ENCODE measurements at regions not wholly inside any gene's neighbourhood (a gene's known extent, or its start where the extent isn't known, plus 50 kb on each side); places are given as distances from the start of the nearest gene placed in this dataset.
A peak's percentile ranks its signal among the peaks of the same experiment; 100 is the strongest.
"Not testable (repeated sequence)": the region's sequence is repeated elsewhere in the genome, so short reads cannot be mapped to it uniquely, and the experiment has no call there.

GRCh38 chr9:115759426-115759825 is 394.2 kb upstream of the PAPPA start:
- no peak for DNase-seq (ENCODE audit: low read depth in 3 of 3, low spot score in 2 of 3)

GRCh38 chr9:115764645-115765044 is 388.9 kb upstream of the PAPPA start:
- DNase-seq (ENCODE audit: low read depth in 3 of 3, low spot score in 2 of 3): no peak

GRCh38 chr9:115765060-115765459 is 388.5 kb upstream of the PAPPA start:
- no peak for DNase-seq (ENCODE audit: low read depth in 3 of 3, low spot score in 2 of 3)

GRCh38 chr9:115766370-115766955 is 387.1 kb upstream of the PAPPA start:
- no peak for DNase-seq (ENCODE audit: low read depth in 3 of 3, low spot score in 2 of 3)

- no peak for DNase-seq (ENCODE audit: low read depth in 3 of 3, low spot score in 2 of 3)
Observed at GRCh38 chr9:115770521-115770920, 383.1 kb upstream of the PAPPA start.

- DNase-seq (ENCODE audit: low read depth in 3 of 3, low spot score in 2 of 3): no peak
Observed at GRCh38 chr9:115775659-115776058, 377.9 kb upstream of the PAPPA start.

- DNase-seq (ENCODE audit: low read depth in 3 of 3, low spot score in 2 of 3): peak; percentile 4 to 8 (median 6)
Observed at GRCh38 chr9:115777610-115778009, 376.0 kb upstream of the PAPPA start.

GRCh38 chr9:115781070-115781736 is 372.4 kb upstream of the PAPPA start:
- DNase-seq (ENCODE audit: low read depth in 3 of 3, low spot score in 2 of 3): no peak

GRCh38 chr9:115786321-115786720 is 367.3 kb upstream of the PAPPA start:
- DNase-seq (ENCODE audit: low read depth in 3 of 3, low spot score in 2 of 3): no peak

- no peak for DNase-seq (ENCODE audit: low read depth in 3 of 3, low spot score in 2 of 3)
Observed at GRCh38 chr9:115790520-115790919, 363.1 kb upstream of the PAPPA start.

- DNase-seq (ENCODE audit: low read depth in 3 of 3, low spot score in 2 of 3): no peak
Observed at GRCh38 chr9:115794921-115795475, 358.6 kb upstream of the PAPPA start.

GRCh38 chr9:115799734-115800133 is 353.9 kb upstream of the PAPPA start:
- DNase-seq (ENCODE audit: low read depth in 3 of 3, low spot score in 2 of 3): no peak

GRCh38 chr9:115804206-115804605 is 349.4 kb upstream of the PAPPA start:
- DNase-seq (ENCODE audit: low read depth in 3 of 3, low spot score in 2 of 3): no peak

- no peak for DNase-seq (ENCODE audit: low read depth in 3 of 3, low spot score in 2 of 3)
Observed at GRCh38 chr9:115808108-115808507, 345.5 kb upstream of the PAPPA start.

GRCh38 chr9:115808695-115809094 is 344.9 kb upstream of the PAPPA start:
- DNase-seq (ENCODE audit: low read depth in 3 of 3, low spot score in 2 of 3): no peak

- no peak for DNase-seq (ENCODE audit: low read depth in 3 of 3, low spot score in 2 of 3)
Observed at GRCh38 chr9:115810166-115810565, 343.4 kb upstream of the PAPPA start.

- DNase-seq (ENCODE audit: low read depth in 3 of 3, low spot score in 2 of 3): no peak
Observed at GRCh38 chr9:115814081-115814480, 339.5 kb upstream of the PAPPA start.

- no peak for DNase-seq (ENCODE audit: low read depth in 3 of 3, low spot score in 2 of 3)
Observed at GRCh38 chr9:115815786-115816185, 337.8 kb upstream of the PAPPA start.

- DNase-seq (ENCODE audit: low read depth in 3 of 3, low spot score in 2 of 3): not testable (repeated sequence)
Observed at GRCh38 chr9:115818651-115819050, 334.9 kb upstream of the PAPPA start.

GRCh38 chr9:115832031-115832430 is 321.6 kb upstream of the PAPPA start:
- DNase-seq (ENCODE audit: low read depth in 3 of 3, low spot score in 2 of 3): no peak

- no peak for DNase-seq (ENCODE audit: low read depth in 3 of 3, low spot score in 2 of 3)
Observed at GRCh38 chr9:115837618-115838017, 316.0 kb upstream of the PAPPA start.

GRCh38 chr9:115838417-115838816 is 315.2 kb upstream of the PAPPA start:
- DNase-seq (ENCODE audit: low read depth in 3 of 3, low spot score in 2 of 3): no peak
